ENCODE measurements at regions not wholly inside any gene's neighbourhood (a gene's known extent, or its start where the extent isn't known, plus 50 kb on each side); places are given as distances from the start of the nearest gene placed in this dataset.

GRCh38 chr4:171759274-171759673 is 53.9 kb upstream of the GALNTL6 start:
- Histone ChIP-seq H3K27ac (no peak overlapping the region), H3K4me3 (no peak overlapping the region)

- no peak overlapping the region for H3K27ac ChIP-seq
- H3K4me3 ChIP-seq, result no peak overlapping the region
Observed at GRCh38 chr4:171751538-171751937, 61.7 kb upstream of the GALNTL6 start.

GRCh38 chr4:171746418-171746817 is 66.8 kb upstream of the GALNTL6 start:
- no peak overlapping the region for H3K4me3 ChIP-seq
- H3K27ac ChIP-seq, result no peak overlapping the region

- Histone ChIP-seq H3K27ac (no peak overlapping the region), H3K4me3 (no peak overlapping the region)
Observed at GRCh38 chr4:171742436-171742835, 70.8 kb upstream of the GALNTL6 start.

- Histone ChIP-seq H3K4me3 (no peak overlapping the region), H3K27ac (no peak overlapping the region)
Observed at GRCh38 chr4:171727185-171727584, 86.0 kb upstream of the GALNTL6 start.

- Histone ChIP-seq H3K27ac (no peak overlapping the region), H3K4me3 (no peak overlapping the region)
Observed at GRCh38 chr4:171721937-171722336, 91.3 kb upstream of the GALNTL6 start.

- H3K4me3 ChIP-seq, result no peak overlapping the region
- H3K27ac ChIP-seq, result no peak overlapping the region
Observed at GRCh38 chr4:171719691-171720090, 93.5 kb upstream of the GALNTL6 start.

GRCh38 chr4:171718665-171719064 is 94.5 kb upstream of the GALNTL6 start:
- Histone ChIP-seq H3K27ac (no peak overlapping the region), H3K4me3 (no peak overlapping the region)

- Histone ChIP-seq H3K27ac (no peak overlapping the region), H3K4me3 (no peak overlapping the region)
Observed at GRCh38 chr4:171718069-171718468, 95.1 kb upstream of the GALNTL6 start.

- no peak overlapping the region for H3K27ac ChIP-seq
- no peak overlapping the region for H3K4me3 ChIP-seq
Observed at GRCh38 chr4:171717231-171717741, 95.9 kb upstream of the GALNTL6 start.

- Histone ChIP-seq H3K27ac (no peak overlapping the region), H3K4me3 (no peak overlapping the region)
Observed at GRCh38 chr4:171715973-171716372, 97.2 kb upstream of the GALNTL6 start.

- Histone ChIP-seq H3K4me3 (no peak overlapping the region), H3K27ac (no peak overlapping the region)
Observed at GRCh38 chr4:171714791-171715454, 98.3 kb upstream of the GALNTL6 start.

GRCh38 chr4:171710743-171711142 is 102.5 kb upstream of the GALNTL6 start:
- H3K27ac ChIP-seq, result no peak overlapping the region
- no peak overlapping the region for H3K4me3 ChIP-seq

- no peak overlapping the region for H3K4me3 ChIP-seq
- no peak overlapping the region for H3K27ac ChIP-seq
Observed at GRCh38 chr4:171676555-171677215, 136.5 kb upstream of the GALNTL6 start.

GRCh38 chr4:171674781-171675180 is 138.4 kb upstream of the GALNTL6 start:
- Histone ChIP-seq H3K27ac (no peak overlapping the region), H3K4me3 (no peak overlapping the region)

- Histone ChIP-seq H3K27ac (no peak overlapping the region), H3K4me3 (no peak overlapping the region)
Observed at GRCh38 chr4:171668403-171668802, 144.8 kb upstream of the GALNTL6 start.

GRCh38 chr4:171667906-171668305 is 145.3 kb upstream of the GALNTL6 start:
- Histone ChIP-seq H3K27ac (no peak overlapping the region), H3K4me3 (no peak overlapping the region)

- H3K4me3 ChIP-seq, result no peak overlapping the region
- no peak overlapping the region for H3K27ac ChIP-seq
Observed at GRCh38 chr4:171651071-171651470, 162.1 kb upstream of the GALNTL6 start.

- Histone ChIP-seq H3K27ac (no peak overlapping the region), H3K4me3 (no peak overlapping the region)
Observed at GRCh38 chr4:171650543-171650942, 162.7 kb upstream of the GALNTL6 start.

GRCh38 chr4:171648926-171649325 is 164.3 kb upstream of the GALNTL6 start:
- no peak overlapping the region for H3K27ac ChIP-seq

GRCh38 chr4:171646984-171647383 is 166.2 kb upstream of the GALNTL6 start:
- no peak overlapping the region for H3K27ac ChIP-seq
- H3K4me3 ChIP-seq, result no peak overlapping the region

More at GRCh38 chr4:171648926-171649325, 164.3 kb upstream of the GALNTL6 start:
- no peak overlapping the region for H3K4me3 ChIP-seq

All from skin epidermis (tissue), 12 donors.